AG04450 (cell line): ENCODE measurements at regions not wholly inside any gene's neighbourhood (a gene's known extent, or its start where the extent isn't known, plus 50 kb on each side); places are given as distances from the start of the nearest gene placed in this dataset.

Experiments used
- CTCF ChIA-PET: fragments of 300-600, 350-600 bp; formaldehyde crosslinking; extraction: SDS; loops from one replicate; lab custom pipeline; 2022; ENCODE audit warnings: antibody characterized with exemption, inconsistent platforms; lab: Charles Lee
- POLR2A ChIA-PET: fragments of 350-600 bp; formaldehyde crosslinking; extraction: SDS; loops from one replicate; lab custom pipeline; 2021; ENCODE audit warnings: antibody characterized with exemption, inconsistent platforms; lab: Yijun Ruan, JAX
- DNase-seq: peaks from one replicate; pipeline ENCODE4 v3.0.0-alpha.2; 2011; ENCODE audit warnings: low read depth, low spot score
- H3K27ac ChIP-seq: one replicate; pipeline ENCODE4 v1.5.1; 2012; ENCODE audit warnings: low read depth, low read length, control low read depth
- H3K27me3 ChIP-seq: one replicate; pipeline ENCODE4 v1.6.0; 2012; ENCODE audit warnings: low read length; ENCODE audit not compliant: control insufficient read depth, insufficient read depth
- H3K4me3 ChIP-seq: 2 replicates; pipeline ENCODE4 v1.5.1; 2011; ENCODE audit warnings: mild to moderate bottlenecking, low read depth, low read length, control low read depth
- H3K9me3 ChIP-seq: 2 replicates; pipeline ENCODE4 v1.5.1; 2012; ENCODE audit warnings: low read length; ENCODE audit not compliant: control insufficient read depth, insufficient read depth
- TF ChIP-seq, protein P1 (sequence below): IDR thresholded peaks from 2 replicates; pipeline ENCODE4 v1.5.1; 2011; ENCODE audit warnings: low read depth, low read length, control low read depth, inconsistent platforms

DNA sequence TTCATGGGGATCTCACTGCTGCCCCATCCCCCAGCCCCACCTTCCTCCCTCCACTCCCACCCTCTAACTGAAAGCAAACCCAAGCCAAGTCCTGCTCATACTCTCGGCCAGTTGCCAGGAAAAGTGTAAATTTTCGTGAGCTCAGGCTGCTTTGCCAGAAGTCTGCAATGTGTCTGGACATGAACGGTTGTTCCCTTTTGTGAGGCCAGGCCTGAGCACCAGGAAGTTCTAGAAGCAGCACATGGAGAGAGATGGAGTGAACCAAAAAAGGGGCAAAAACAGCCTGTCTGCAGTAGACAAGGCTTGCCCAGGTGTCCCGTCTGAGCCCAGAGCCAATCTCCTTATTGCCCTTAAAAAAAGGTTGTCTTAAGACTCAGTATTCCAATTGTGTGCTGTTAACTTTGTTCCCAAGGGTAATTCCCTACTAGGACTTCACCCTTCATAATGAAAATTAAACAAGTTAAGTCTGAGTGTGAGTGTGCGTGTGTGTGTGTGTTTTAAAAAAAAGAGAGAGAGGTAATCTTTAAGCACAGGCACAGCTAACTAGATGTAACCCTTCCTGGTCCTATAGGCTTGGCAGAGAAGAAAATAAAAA lies 247.1 kb downstream of the BCL11A start:
- POLR2A ChIA-PET: no interaction called here
- TF ChIP-seq, protein P1, sequence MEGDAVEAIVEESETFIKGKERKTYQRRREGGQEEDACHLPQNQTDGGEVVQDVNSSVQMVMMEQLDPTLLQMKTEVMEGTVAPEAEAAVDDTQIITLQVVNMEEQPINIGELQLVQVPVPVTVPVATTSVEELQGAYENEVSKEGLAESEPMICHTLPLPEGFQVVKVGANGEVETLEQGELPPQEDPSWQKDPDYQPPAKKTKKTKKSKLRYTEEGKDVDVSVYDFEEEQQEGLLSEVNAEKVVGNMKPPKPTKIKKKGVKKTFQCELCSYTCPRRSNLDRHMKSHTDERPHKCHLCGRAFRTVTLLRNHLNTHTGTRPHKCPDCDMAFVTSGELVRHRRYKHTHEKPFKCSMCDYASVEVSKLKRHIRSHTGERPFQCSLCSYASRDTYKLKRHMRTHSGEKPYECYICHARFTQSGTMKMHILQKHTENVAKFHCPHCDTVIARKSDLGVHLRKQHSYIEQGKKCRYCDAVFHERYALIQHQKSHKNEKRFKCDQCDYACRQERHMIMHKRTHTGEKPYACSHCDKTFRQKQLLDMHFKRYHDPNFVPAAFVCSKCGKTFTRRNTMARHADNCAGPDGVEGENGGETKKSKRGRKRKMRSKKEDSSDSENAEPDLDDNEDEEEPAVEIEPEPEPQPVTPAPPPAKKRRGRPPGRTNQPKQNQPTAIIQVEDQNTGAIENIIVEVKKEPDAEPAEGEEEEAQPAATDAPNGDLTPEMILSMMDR: no peak
- Histone ChIP-seq H3K9me3 (no peaks in the 10 kb centered on the region), H3K27ac (no peak overlapping the region), H3K4me3 (no peak overlapping the region), H3K27me3 (no peaks in the 10 kb centered on the region)
- CTCF ChIA-PET: no interaction called here
- no peak for DNase-seq

DNA sequence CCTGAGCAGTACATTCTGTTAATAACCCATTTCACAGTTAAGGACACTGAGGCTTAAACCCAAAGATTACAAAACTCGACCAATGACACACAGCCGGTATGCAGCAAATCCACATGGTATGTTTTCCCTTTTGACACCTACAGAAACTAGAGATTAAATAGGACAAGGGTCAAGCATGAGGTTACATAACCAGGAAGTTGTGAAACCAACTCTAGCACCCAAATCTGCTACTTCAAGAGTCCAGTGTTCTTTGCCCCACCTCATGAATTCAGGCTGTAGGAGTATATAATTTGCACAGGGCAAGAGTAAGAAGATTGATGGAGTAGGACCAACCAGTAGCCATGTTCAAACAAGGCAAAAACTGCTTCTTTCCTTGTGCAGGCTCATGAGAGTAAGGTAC lies 249.8 kb downstream of the BCL11A start:
- TF ChIP-seq, protein P1: no peak
- no peak overlapping the region for H3K27ac ChIP-seq
- no peak for DNase-seq
- ChIA-PET POLR2A (no interaction called here), CTCF (no interaction called here)
- H3K27me3 ChIP-seq: no peaks in the 10 kb centered on the region
- no peak overlapping the region for H3K4me3 ChIP-seq
- no peaks in the 10 kb centered on the region for H3K9me3 ChIP-seq

DNA sequence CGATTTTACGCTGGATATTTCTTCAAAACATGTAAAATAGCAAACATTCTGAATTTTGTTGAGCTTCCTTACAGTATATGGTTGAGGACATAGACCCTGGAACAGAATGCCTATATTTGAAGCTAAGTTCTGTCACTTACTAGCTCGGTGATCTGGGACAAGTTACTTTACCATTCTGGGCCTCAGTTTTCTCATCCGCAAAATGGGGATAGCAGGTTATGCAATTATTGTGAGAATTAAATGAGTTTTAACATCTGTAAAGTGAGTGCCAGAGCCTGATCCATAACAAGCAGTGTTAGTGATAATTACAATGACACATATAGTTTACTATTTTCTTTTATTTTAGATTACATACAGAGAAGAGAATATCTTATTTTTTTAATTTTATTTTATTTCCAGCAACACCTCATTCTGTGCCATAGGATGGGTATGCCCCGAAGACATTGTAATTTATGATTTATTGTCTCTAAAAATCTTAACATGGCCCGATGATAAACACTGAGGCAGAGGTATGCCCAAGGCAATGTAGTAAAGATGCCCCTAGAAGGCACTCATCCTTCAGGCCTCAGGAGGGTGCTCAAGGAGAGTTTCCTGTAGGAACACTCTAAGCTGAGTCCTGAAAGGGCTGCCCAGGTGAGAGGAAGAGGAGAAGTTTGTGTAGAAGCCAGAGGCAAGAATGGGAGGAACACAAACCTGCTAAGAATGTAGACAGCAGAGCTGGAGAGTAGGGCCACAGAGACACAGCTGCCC lies 250.9 kb downstream of the BCL11A start:
- ChIA-PET CTCF (no interaction called here), POLR2A (no interaction called here)
- no peak overlapping the region for H3K27ac ChIP-seq
- no peaks in the 10 kb centered on the region for H3K27me3 ChIP-seq
- TF ChIP-seq, protein P1: no peak
- H3K4me3 ChIP-seq: no peak overlapping the region
- H3K9me3 ChIP-seq: peaks cover 3% of the 10 kb centered on the region; the same call in 1 of the 2 replicates
- DNase-seq: no peak

DNA sequence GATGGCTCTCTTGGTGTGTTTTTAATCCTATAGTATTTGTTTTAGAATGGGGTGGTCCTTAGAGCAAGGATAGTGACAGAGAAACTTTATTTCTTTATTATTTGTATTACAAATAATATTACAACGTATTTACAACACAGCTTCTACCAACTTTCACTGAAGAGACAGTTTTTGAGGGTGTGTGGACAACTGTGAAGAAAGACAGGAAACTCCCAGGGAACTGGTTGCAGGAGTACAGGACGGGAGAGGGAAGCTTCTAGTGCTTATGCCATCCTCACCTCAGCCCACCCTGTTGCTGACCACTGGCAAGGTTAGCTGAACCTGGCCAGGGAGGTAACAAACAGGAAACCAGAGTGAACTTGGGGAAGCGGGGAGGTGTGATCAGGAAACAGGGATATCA lies 251.7 kb downstream of the BCL11A start:
- DNase-seq: no peak
- Histone ChIP-seq H3K4me3 (no peak overlapping the region), H3K9me3 (peaks cover 4% of the 10 kb centered on the region; the same call in 1 of the 2 replicates), H3K27ac (no peak overlapping the region), H3K27me3 (no peaks in the 10 kb centered on the region)
- ChIA-PET POLR2A (no interaction called here), CTCF (no interaction called here)
- TF ChIP-seq, protein P1: no peak

DNA sequence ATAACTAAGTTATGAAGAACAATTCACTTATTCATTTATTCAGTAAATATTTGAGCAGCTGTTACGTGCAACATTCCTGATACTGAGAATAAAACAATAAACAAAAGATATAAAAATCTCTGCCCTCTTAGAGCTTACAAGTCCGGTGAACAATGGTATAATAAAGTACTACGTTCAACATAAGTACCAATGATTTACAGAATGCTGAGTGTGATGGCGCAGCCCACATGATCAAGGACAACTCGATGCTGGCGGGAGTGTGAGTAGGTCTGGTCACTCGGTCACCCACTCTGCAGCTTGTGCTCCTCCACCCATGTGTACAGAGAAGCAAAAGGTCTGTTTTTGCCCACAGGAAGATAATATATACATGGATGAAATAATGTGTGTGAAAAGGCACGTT lies 254.3 kb downstream of the BCL11A start:
- ChIA-PET CTCF (interaction anchor here (1.1 kb wide), 1 partner anchor 251 kb away, joined by 4 read pairs; no protein-coding TSS in a partner anchor), POLR2A (no interaction called here)
- Histone ChIP-seq H3K4me3 (no peak overlapping the region), H3K9me3 (peaks cover 10% of the 10 kb centered on the region; the same call in 1 of the 2 replicates), H3K27ac (no peak overlapping the region), H3K27me3 (no peaks in the 10 kb centered on the region)
- DNase-seq: no peak
- TF ChIP-seq, protein P1: no peak
